Sigmoid colon (tissue), 6 donors: ENCODE measurements at regions not wholly inside any gene's neighbourhood (a gene's known extent, or its start where the extent isn't known, plus 50 kb on each side); places are given as distances from the start of the nearest gene placed in this dataset.
"Not testable (repeated sequence)": the region's sequence is repeated elsewhere in the genome, so short reads cannot be mapped to it uniquely, and the experiment has no call there.

Experiments used
- DNase-seq: peaks from one replicate; pipeline ENCODE4 v3.0.0-alpha.2; 2019
- H3K27ac ChIP-seq, 4 donors: fragments of 200-600 bp; sonication (generic); one replicate each; pipeline ENCODE4 v1.5.1; 2016 to 2019; ENCODE audit warnings: mild to moderate bottlenecking in 1 of 4
- H3K27me3 ChIP-seq, 3 donors: fragments of 200-600 bp; sonication (generic); one replicate each; pipeline ENCODE4 v1.5.1; 2019; ENCODE audit warnings: mild to moderate bottlenecking in 1 of 3
- H3K36me3 ChIP-seq, 4 donors: fragments of 200-600 bp; sonication (generic); one replicate each; pipeline ENCODE4 v1.5.1; 2016 to 2019
- H3K4me1 ChIP-seq, 4 donors: fragments of 200-600 bp; sonication (generic); one replicate each; pipeline ENCODE4 v1.5.1; 2017 to 2019
- H3K4me3 ChIP-seq, 4 donors: fragments of 200-600 bp; sonication (generic); one replicate each; pipeline ENCODE4 v1.5.1; 2017 to 2019; ENCODE audit warnings: mild to moderate bottlenecking in 2 of 4, moderate library complexity in 1 of 4
- H3K9me3 ChIP-seq, 4 donors: fragments of 200-600 bp in 3 of 4; sonication (generic) in 3 of 4; one replicate each; pipeline versions ENCODE4 v1.5.1 to v1.6.1; 2013 to 2019
- EP300 ChIP-seq, 4 donors: sonication (generic); formaldehyde crosslinking; IDR thresholded peaks; one replicate each; pipeline ENCODE4 v1.6.1; 2017; ENCODE audit warnings: antibody characterized with exemption in 4 of 4
- POLR2A ChIP-seq, 2 donors: fragments of 450-650 bp; IDR thresholded peaks; one replicate each; pipeline ENCODE4 v1.6.1; 2016; ENCODE audit warnings: antibody characterized with exemption in 2 of 2, mild to moderate bottlenecking in 2 of 2, moderate library complexity in 2 of 2
- POLR2AphosphoS5 ChIP-seq, 4 donors: sonication (generic); formaldehyde crosslinking; IDR thresholded peaks; one replicate each; pipeline ENCODE4 v1.6.1; 2017; ENCODE audit warnings: antibody characterized with exemption in 4 of 4
- WGBS, 2 donors: extraction: QIAGEN DNeasy Blood & Tissue Kit; methylation state at CpG; one replicate each; pipeline ENCODE4 v1.1.7; 2013; 5-methylcytosine and 5-hydroxymethylcytosine counted together
- intact Hi-C: fragments of 100-400 bp; cut with DNase I; formaldehyde crosslinking; loops from one replicate; pipeline ENCODE4 v1.15.1; 2023
- TF ChIP-seq, protein P1 (sequence below), 4 experiments: fragments of 450-650 bp in 3 of 4; fragments of 200-600 bp in 1 of 4; IDR thresholded peaks; one replicate each; pipeline ENCODE4 v1.5.1; 2016 to 2019; ENCODE audit warnings: antibody characterized with exemption in 4 of 4, mild to moderate bottlenecking in 3 of 4, moderate library complexity in 2 of 4
- donor health status: healthy with polysubstance abuse.
- donor health status: healthy.

DNA sequence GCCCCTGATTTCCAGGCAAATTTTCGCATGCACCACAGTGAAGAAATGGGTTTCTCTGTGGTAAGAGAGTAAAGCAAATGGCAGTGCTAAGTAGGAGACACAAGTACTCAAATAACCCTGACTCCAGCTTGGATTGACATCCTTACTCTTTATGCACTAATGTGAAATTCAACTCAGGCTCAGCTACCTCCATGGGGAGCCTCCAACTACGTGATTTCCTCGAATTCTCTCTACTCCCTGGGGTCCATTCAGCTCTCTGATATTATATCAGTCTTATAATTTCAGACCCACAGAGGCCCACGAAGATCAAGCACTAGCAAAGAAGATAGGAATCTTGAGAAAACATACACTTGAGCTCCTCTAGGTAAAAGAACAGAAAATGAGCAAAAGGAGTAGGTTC, 407.6 kb upstream of the CCDC54 start:
- WGBS, 2 donors, result 52 to 73% methylated on average over 4 of the region's 4 CpGs

DNA sequence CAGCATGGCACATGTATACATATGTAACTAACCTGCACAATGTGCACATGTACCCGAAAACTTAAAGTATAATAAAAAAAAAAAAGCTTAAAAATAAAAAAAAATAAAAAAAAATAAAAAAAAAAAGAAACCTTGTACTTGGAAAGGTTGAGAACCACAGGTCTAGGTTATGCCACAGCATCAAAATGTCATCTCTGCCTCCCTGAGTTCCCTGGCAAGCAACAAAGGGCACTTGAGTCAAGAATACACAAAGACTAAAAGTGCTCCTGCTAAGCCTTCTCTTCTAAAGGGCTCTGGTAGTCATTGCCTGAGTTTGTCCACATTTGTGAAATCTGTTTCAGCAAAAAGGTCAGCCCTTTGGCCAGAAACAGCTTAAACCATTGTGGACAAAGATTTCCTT, 395.8 kb upstream of the CCDC54 start:
- H3K4me3 ChIP-seq, result no peak overlapping the region

More for the DNA sequence above, 407.6 kb upstream of the CCDC54 start:
- H3K9me3 ChIP-seq, result no peaks in the 10 kb centered on the region
- peaks cover 0 to 2% (median 0%) of the 10 kb centered on the region in 4 donors for H3K4me1 ChIP-seq
- DNase-seq, result no peak
- no peaks in the 10 kb centered on the region for H3K36me3 ChIP-seq
- intact Hi-C loops, result no loop called here
- TF ChIP-seq EP300 (IDR thresholded peaks at IDR 0.05) (no peak), POLR2AphosphoS5 (IDR thresholded peaks at IDR 0.05) (no peak), POLR2A (IDR thresholded peaks at IDR 0.05) (no peak)
- TF ChIP-seq, protein P1, sequence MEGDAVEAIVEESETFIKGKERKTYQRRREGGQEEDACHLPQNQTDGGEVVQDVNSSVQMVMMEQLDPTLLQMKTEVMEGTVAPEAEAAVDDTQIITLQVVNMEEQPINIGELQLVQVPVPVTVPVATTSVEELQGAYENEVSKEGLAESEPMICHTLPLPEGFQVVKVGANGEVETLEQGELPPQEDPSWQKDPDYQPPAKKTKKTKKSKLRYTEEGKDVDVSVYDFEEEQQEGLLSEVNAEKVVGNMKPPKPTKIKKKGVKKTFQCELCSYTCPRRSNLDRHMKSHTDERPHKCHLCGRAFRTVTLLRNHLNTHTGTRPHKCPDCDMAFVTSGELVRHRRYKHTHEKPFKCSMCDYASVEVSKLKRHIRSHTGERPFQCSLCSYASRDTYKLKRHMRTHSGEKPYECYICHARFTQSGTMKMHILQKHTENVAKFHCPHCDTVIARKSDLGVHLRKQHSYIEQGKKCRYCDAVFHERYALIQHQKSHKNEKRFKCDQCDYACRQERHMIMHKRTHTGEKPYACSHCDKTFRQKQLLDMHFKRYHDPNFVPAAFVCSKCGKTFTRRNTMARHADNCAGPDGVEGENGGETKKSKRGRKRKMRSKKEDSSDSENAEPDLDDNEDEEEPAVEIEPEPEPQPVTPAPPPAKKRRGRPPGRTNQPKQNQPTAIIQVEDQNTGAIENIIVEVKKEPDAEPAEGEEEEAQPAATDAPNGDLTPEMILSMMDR (IDR thresholded peaks at IDR 0.05), result no peak
- H3K4me3 ChIP-seq, result no peak overlapping the region
- no peaks in the 10 kb centered on the region for H3K27me3 ChIP-seq
- no peak overlapping the region for H3K27ac ChIP-seq

DNA sequence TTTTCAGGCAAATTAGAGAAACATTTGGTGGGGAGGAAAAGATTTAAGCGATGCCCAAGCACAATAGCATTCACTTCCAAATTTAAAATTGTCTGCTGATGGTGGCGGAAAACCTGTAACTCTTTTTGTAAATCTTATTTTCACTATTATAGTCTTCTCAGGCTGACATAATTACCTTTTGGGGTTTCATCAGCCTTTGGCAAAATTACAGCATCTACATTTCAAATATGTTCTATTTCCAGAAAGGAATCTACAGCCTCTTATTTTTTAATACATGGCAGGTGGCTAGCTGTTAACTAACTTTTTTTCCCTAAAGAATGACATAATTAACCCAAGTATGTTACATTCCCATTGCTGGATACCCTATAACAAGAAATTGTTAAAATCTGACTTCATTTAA, 391.5 kb upstream of the CCDC54 start:
- TF ChIP-seq, protein P1 (IDR thresholded peaks at IDR 0.05), result no peak
- TF ChIP-seq POLR2A (IDR thresholded peaks at IDR 0.05) (no peak), EP300 (IDR thresholded peaks at IDR 0.05) (no peak), POLR2AphosphoS5 (IDR thresholded peaks at IDR 0.05) (no peak)
- 92 to 94% methylated on average over 2 of the region's 2 CpGs for WGBS, 2 donors
- DNase-seq, result no peak
- intact Hi-C loops, result no loop called here
- H3K9me3 ChIP-seq, result no peaks in the 10 kb centered on the region
- H3K4me3 ChIP-seq, result no peak overlapping the region
- H3K4me1 ChIP-seq, result peaks cover 0 to 7% (median 0%) of the 10 kb centered on the region in 4 donors
- no peaks in the 10 kb centered on the region for H3K36me3 ChIP-seq
- H3K27ac ChIP-seq, result no peak overlapping the region
- no peaks in the 10 kb centered on the region for H3K27me3 ChIP-seq

More for the DNA sequence above, 395.8 kb upstream of the CCDC54 start:
- intact Hi-C loops, result no loop called here
- Histone ChIP-seq H3K27me3 (no peaks in the 10 kb centered on the region), H3K27ac (no peak overlapping the region), H3K36me3 (no peaks in the 10 kb centered on the region), H3K4me1 (peaks cover 0 to 2% (median 0%) of the 10 kb centered on the region in 4 donors), H3K9me3 (no peaks in the 10 kb centered on the region)
- 92 to 100% methylated on average over 1 of the region's 1 CpG for WGBS, 2 donors
- no peak for DNase-seq
- TF ChIP-seq POLR2AphosphoS5 (IDR thresholded peaks at IDR 0.05) (no peak), EP300 (IDR thresholded peaks at IDR 0.05) (no peak), POLR2A (IDR thresholded peaks at IDR 0.05) (no peak)

DNA sequence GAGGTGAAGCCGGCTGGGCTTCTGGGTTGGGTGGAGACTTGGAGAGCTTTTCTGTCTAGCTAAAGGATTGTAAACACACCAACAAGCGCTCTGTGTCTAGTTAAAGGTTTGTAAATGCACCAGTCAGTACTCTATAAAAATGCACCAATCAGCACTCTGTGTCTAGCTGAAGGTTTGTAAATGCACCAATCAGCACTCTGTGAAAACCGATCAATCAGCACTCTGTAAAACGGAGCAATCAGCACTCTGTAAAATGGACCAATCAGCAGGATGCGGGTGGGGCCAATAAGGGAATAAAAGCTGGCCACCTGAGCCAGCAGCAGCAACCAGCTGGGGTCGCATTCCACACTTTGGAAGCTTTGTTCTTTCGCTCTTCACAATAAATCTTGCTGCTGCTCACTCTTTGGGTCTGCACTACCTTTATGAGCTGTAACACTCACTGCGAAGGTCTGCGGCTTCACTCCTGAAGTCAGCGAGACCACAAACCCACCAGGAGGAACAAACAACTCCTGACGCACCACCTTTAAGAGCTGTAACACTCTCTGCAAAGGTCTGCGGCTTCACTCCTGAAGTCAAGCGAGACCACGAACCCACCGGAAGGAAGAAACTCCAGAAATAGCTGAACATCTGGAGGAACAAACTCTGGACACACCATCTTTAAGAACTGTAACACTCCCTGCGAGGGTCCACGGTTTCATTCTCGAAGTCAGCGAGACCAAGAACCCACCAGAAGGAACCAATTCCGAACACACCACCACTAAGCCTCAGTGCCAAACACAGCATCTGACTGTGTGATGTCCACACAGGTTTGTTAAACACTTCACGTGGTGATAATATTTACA, 378.2 kb upstream of the CCDC54 start:
- H3K36me3 ChIP-seq, H3K4me3 ChIP-seq, DNase-seq, intact Hi-C loops, H3K9me3 ChIP-seq, H3K27me3 ChIP-seq, H3K27ac ChIP-seq, H3K4me1 ChIP-seq: not testable (repeated sequence)
- 74 to 86% methylated on average over 21 of the region's 21 CpGs for WGBS, 2 donors

- TF ChIP-seq EP300 (IDR thresholded peaks at IDR 0.05) (no peak), POLR2A (IDR thresholded peaks at IDR 0.05) (no peak), POLR2AphosphoS5 (IDR thresholded peaks at IDR 0.05) (no peak)
- TF ChIP-seq, protein P1 (IDR thresholded peaks at IDR 0.05), result no peak
- Histone ChIP-seq H3K27me3 (no peaks in the 10 kb centered on the region), H3K9me3 (peaks cover 0 to 2% (median 0%) of the 10 kb centered on the region in 4 donors), H3K4me3 (no peak overlapping the region), H3K36me3 (no peaks in the 10 kb centered on the region), H3K27ac (no peak overlapping the region), H3K4me1 (no peaks in the 10 kb centered on the region)
- intact Hi-C loops, result no loop called here
- WGBS, 2 donors, result 40% methylated on average over 2 of the region's 2 CpGs
- DNase-seq, result no peak
Measured at GRCh38 chr3:107001635-107002034, 375.6 kb upstream of the CCDC54 start.

DNA sequence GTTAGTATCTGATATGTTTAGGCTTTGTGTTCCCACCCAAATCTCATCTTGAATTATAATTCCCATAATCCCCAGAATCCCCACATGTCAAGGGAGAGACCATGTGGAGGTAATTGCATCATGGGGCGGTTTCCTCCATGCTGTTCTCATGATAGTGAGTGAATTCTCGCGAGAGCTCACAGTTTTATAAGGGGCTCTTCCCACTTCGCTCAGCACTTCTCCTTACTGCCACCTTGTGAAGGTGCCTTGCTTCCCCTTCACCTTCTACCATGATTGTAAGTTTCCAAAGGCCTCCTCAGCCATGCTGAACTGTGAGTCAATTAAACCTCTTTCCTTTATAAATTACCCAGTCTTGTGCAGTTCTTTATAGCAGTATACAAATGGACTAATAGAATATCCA, 371.9 kb upstream of the CCDC54 start:
- H3K9me3 ChIP-seq, H3K36me3 ChIP-seq, H3K27me3 ChIP-seq, intact Hi-C loops, H3K27ac ChIP-seq, H3K4me1 ChIP-seq, H3K4me3 ChIP-seq, DNase-seq: not testable (repeated sequence)
- WGBS, 2 donors, result 47 to 64% methylated on average over 4 of the region's 4 CpGs
